ENCODE measurements at regions not wholly inside any gene's neighbourhood (a gene's known extent, or its start where the extent isn't known, plus 50 kb on each side); places are given as distances from the start of the nearest gene placed in this dataset.

- intact Hi-C loops (cut with DNase I), result no loop called here
- no peak for DNase-seq (ENCODE audit: low spot score)
These were observed 332.1 kb upstream of the DYNLRB2 start for GRCh38 chr16:80208743-80209142.

- intact Hi-C loops (cut with DNase I), result no loop called here
- no peak for DNase-seq (ENCODE audit: low spot score)
These were observed 332.8 kb upstream of the DYNLRB2 start for GRCh38 chr16:80208015-80208414.

GRCh38 chr16:80203821-80204220 lies 337.0 kb upstream of the DYNLRB2 start:
- intact Hi-C loops (cut with DNase I), result no loop called here
- no peak for DNase-seq (ENCODE audit: low spot score)

GRCh38 chr16:80202831-80203413 lies 337.9 kb upstream of the DYNLRB2 start:
- DNase-seq (ENCODE audit: low spot score), result no peak
- intact Hi-C loops (cut with DNase I), result no loop called here

GRCh38 chr16:80200079-80200478 lies 340.7 kb upstream of the DYNLRB2 start:
- DNase-seq (ENCODE audit: low spot score), result no peak
- intact Hi-C loops (cut with DNase I), result no loop called here

- intact Hi-C loops (cut with DNase I), result no loop called here
- DNase-seq (ENCODE audit: low spot score), result no peak
These were observed 341.2 kb upstream of the DYNLRB2 start for GRCh38 chr16:80199614-80200013.

- DNase-seq (ENCODE audit: low spot score), result no peak
- intact Hi-C loops (cut with DNase I), result no loop called here
These were observed 342.2 kb upstream of the DYNLRB2 start for GRCh38 chr16:80198311-80199299.

- intact Hi-C loops (cut with DNase I), result no loop called here
- DNase-seq (ENCODE audit: low spot score), result no peak
These were observed 343.0 kb upstream of the DYNLRB2 start for GRCh38 chr16:80197741-80198201.

GRCh38 chr16:80191928-80192327 lies 348.9 kb upstream of the DYNLRB2 start:
- no peak for DNase-seq (ENCODE audit: low spot score)
- intact Hi-C loops (cut with DNase I), result no loop called here

GRCh38 chr16:80189476-80190175 lies 351.2 kb upstream of the DYNLRB2 start:
- intact Hi-C loops (cut with DNase I), result no loop called here
- no peak for DNase-seq (ENCODE audit: low spot score)

- no peak for DNase-seq (ENCODE audit: low spot score)
- intact Hi-C loops (cut with DNase I), result no loop called here
These were observed 364.7 kb upstream of the DYNLRB2 start for GRCh38 chr16:80176114-80176513.

- intact Hi-C loops (cut with DNase I), result no loop called here
- no peak for DNase-seq (ENCODE audit: low spot score)
These were observed 365.8 kb upstream of the DYNLRB2 start for GRCh38 chr16:80175011-80175410.

- intact Hi-C loops (cut with DNase I), result no loop called here
- no peak for DNase-seq (ENCODE audit: low spot score)
These were observed 366.4 kb upstream of the DYNLRB2 start for GRCh38 chr16:80174416-80174815.

GRCh38 chr16:80171746-80172145 lies 369.0 kb upstream of the DYNLRB2 start:
- intact Hi-C loops (cut with DNase I), result no loop called here

GRCh38 chr16:80171199-80171598 lies 369.6 kb upstream of the DYNLRB2 start:
- no peak for DNase-seq (ENCODE audit: low spot score)
- intact Hi-C loops (cut with DNase I), result no loop called here

More at GRCh38 chr16:80171746-80172145, 369.0 kb upstream of the DYNLRB2 start:
- no peak for DNase-seq (ENCODE audit: low spot score)

GRCh38 chr16:80167657-80168390 lies 373.0 kb upstream of the DYNLRB2 start:
- intact Hi-C loops (cut with DNase I), result no loop called here
- DNase-seq (ENCODE audit: low spot score), result no peak

GRCh38 chr16:80166082-80166481 lies 374.7 kb upstream of the DYNLRB2 start:
- DNase-seq (ENCODE audit: low spot score), result no peak
- intact Hi-C loops (cut with DNase I), result no loop called here

GRCh38 chr16:80164966-80165550 lies 375.7 kb upstream of the DYNLRB2 start:
- no peak for DNase-seq (ENCODE audit: low spot score)
- intact Hi-C loops (cut with DNase I), result no loop called here

GRCh38 chr16:80163339-80163738 lies 377.5 kb upstream of the DYNLRB2 start:
- DNase-seq (ENCODE audit: low spot score), result no peak
- intact Hi-C loops (cut with DNase I), result no loop called here

Data from cardiac septum (tissue), 1 donor.